PC-3 (cell line): ENCODE measurements at regions not wholly inside any gene's neighbourhood (a gene's known extent, or its start where the extent isn't known, plus 50 kb on each side); places are given as distances from the start of the nearest gene placed in this dataset.

ENCODE experiments used
- ATAC-seq: fragments of 200-7000 bp; cut with Tn5 transposase; 2 replicates; pipeline ENCODE4 v1.9.1; 2020; ENCODE audit warnings: mild to moderate bottlenecking, moderate library complexity
- BruUV-seq: library from RNA; stranded (reverse); fragments of 400-500 nt; replicated peaks from 2 replicates; lab custom pipeline; 2021; lab: Mats Ljungman, UMichigan
- CTCF ChIA-PET: fragments of 300-600 bp; sonication (Branson Sonifier 250); formaldehyde crosslinking; loops from one replicate; lab custom pipeline; 2022; ENCODE audit warnings: antibody characterized with exemption; lab: Charles Lee
- POLR2A ChIA-PET: fragments of 300-600 bp; sonication (Branson Sonifier 250); formaldehyde crosslinking; loops from one replicate; lab custom pipeline; 2022; ENCODE audit warnings: antibody characterized with exemption; ENCODE audit not compliant: unreplicated experiment; lab: Charles Lee
- DNase-seq: peaks from one replicate; pipeline ENCODE4 v3.0.0-alpha.2; 2015
- H2AFZ ChIP-seq: fragments of 300-600 bp; sonication (generic); 2 replicates; pipeline ENCODE4 v1.6.0; 2016; ENCODE audit warnings: antibody characterized with exemption, low read length
- H3F3A ChIP-seq: fragments of 300-600 bp; sonication (generic); one replicate; pipeline ENCODE4 v1.6.0; 2017; ENCODE audit warnings: antibody characterized with exemption, low read length, control low read depth, mild to moderate bottlenecking; ENCODE audit not compliant: unreplicated experiment
- H3K27ac ChIP-seq: fragments of 300-600 bp; sonication (generic); 2 replicates; pipeline ENCODE4 v1.5.1; 2016; ENCODE audit warnings: mild to moderate bottlenecking, low read length
- H3K27me3 ChIP-seq: fragments of 300-600 bp; sonication (generic); 2 replicates; pipeline ENCODE4 v1.6.1; 2016; ENCODE audit warnings: low read length, mixed read lengths
- H3K36me3 ChIP-seq: fragments of 300-600 bp; sonication (generic); 2 replicates; pipeline ENCODE4 v1.6.1; 2016; ENCODE audit warnings: low read depth, mixed run types, low read length, mixed read lengths
- H3K4me1 ChIP-seq: fragments of 300-600 bp; sonication (generic); 2 replicates; pipeline ENCODE4 v1.5.1; 2016; ENCODE audit warnings: low read length; ENCODE audit not compliant: insufficient read depth
- H3K4me2 ChIP-seq: fragments of 300-600 bp; sonication (generic); 2 replicates; pipeline ENCODE4 v1.6.0; 2016; ENCODE audit warnings: low read length
- H3K4me3 ChIP-seq: fragments of 300-600 bp; sonication (generic); 2 replicates; pipeline ENCODE4 v1.5.1; 2016; ENCODE audit warnings: mild to moderate bottlenecking, low read length, mixed read lengths
- H3K79me2 ChIP-seq: fragments of 300-600 bp; sonication (generic); 2 replicates; pipeline ENCODE4 v1.6.1; 2017; ENCODE audit warnings: low read length, mixed read lengths
- H3K9ac ChIP-seq: fragments of 300-600 bp; sonication (generic); 2 replicates; pipeline ENCODE4 v1.6.0; 2016; ENCODE audit warnings: mild to moderate bottlenecking, low read length
- H3K9me2 ChIP-seq: fragments of 300-600 bp; sonication (generic); replicated peaks from 2 replicates; pipeline ENCODE4 v1.6.1; 2016; ENCODE audit warnings: mixed run types, low read length, mixed read lengths
- H3K9me3 ChIP-seq: fragments of 300-600 bp; sonication (generic); 2 replicates; pipeline ENCODE4 v1.6.1; 2016; ENCODE audit warnings: low read length, mixed read lengths
- H4K20me1 ChIP-seq: fragments of 300-600 bp; sonication (generic); 2 replicates; pipeline ENCODE4 v1.6.1; 2016; ENCODE audit warnings: low read length, mixed read lengths
- EZH2 ChIP-seq: fragments of 300-600 bp; sonication (generic); IDR thresholded peaks from one replicate; pipeline ENCODE4 v1.6.1; 2017; ENCODE audit warnings: antibody characterized with exemption, mild to moderate bottlenecking, low read length; ENCODE audit not compliant: unreplicated experiment
- EZH2phosphoT487 ChIP-seq: fragments of 300-600 bp; sonication (generic); IDR thresholded peaks from 2 replicates; pipeline ENCODE4 v1.6.1; 2018; ENCODE audit warnings: mild to moderate bottlenecking, antibody characterized with exemption, low read length, borderline replicate concordance
- intact Hi-C: fragments of 100-400 bp; cut with micrococcal nuclease; formaldehyde crosslinking; loops from 2 replicates; pipeline ENCODE4 v1.9.0; 2023
- TF ChIP-seq, protein P1 (sequence below): fragments of 300-600 bp; sonication (generic); conservative IDR thresholded peaks from 2 replicates; pipeline ENCODE4 v1.5.1; 2017; ENCODE audit warnings: antibody characterized with exemption, low read depth, mild to moderate bottlenecking, low read length

DNA sequence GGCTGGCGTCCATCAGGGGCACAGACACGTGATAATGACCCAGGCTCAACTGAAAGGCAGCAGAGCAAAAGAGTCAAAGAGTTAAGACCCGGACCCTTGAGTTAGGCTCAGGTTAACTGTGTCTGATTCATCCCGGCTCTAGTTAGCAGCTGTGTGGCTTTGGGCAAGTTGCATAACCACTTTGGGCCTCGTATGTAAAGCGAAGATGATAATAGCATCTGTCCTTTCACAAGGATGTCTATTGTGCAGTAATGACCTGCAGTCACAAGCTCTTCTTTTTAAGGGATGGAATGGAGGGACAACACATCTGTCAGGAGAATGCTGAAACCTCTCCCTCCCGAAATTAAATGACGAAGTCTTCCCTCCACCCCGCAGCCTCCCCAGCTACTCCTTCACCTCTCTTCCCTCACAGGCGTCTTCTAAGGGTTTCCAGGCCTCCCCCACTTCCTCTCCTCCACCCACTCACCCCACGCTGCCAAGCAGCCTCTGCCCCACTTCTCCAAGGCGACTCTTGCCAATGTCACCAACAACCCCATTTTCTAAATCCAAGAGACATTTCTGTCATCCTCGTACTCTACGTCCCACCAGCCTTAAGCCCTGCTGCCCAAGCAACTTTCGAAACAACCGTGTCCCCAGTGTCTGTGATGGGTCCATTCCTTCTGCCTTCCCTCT lies 135.1 kb upstream of the ID2 start:
- CTCF ChIA-PET: no interaction called here
- no peak overlapping the region for H2AFZ ChIP-seq
- TF ChIP-seq, protein P1, sequence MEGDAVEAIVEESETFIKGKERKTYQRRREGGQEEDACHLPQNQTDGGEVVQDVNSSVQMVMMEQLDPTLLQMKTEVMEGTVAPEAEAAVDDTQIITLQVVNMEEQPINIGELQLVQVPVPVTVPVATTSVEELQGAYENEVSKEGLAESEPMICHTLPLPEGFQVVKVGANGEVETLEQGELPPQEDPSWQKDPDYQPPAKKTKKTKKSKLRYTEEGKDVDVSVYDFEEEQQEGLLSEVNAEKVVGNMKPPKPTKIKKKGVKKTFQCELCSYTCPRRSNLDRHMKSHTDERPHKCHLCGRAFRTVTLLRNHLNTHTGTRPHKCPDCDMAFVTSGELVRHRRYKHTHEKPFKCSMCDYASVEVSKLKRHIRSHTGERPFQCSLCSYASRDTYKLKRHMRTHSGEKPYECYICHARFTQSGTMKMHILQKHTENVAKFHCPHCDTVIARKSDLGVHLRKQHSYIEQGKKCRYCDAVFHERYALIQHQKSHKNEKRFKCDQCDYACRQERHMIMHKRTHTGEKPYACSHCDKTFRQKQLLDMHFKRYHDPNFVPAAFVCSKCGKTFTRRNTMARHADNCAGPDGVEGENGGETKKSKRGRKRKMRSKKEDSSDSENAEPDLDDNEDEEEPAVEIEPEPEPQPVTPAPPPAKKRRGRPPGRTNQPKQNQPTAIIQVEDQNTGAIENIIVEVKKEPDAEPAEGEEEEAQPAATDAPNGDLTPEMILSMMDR: no peak
- H3K9me3 ChIP-seq: no peaks in the 10 kb centered on the region
- POLR2A ChIA-PET: no interaction called here
- H3K79me2 ChIP-seq: no peaks in the 10 kb centered on the region
- no peaks in the 10 kb centered on the region for H3K36me3 ChIP-seq
- no peak overlapping the region for H3K27ac ChIP-seq
- ATAC-seq: no peak
- H4K20me1 ChIP-seq: no peaks in the 10 kb centered on the region
- no peak overlapping the region for H3K4me3 ChIP-seq
- H3K9me2 ChIP-seq: no peaks in the 10 kb centered on the region
- no peaks in the 10 kb centered on the region for H3K27me3 ChIP-seq
- intact Hi-C loops: no loop called here
- no peaks in the 10 kb centered on the region for H3F3A ChIP-seq
- H3K9ac ChIP-seq: no peak overlapping the region
- H3K4me1 ChIP-seq: peaks cover 13% of the 10 kb centered on the region
- DNase-seq: no peak
- H3K4me2 ChIP-seq: no peak overlapping the region
- no TSS peak for BruUV-seq

DNA sequence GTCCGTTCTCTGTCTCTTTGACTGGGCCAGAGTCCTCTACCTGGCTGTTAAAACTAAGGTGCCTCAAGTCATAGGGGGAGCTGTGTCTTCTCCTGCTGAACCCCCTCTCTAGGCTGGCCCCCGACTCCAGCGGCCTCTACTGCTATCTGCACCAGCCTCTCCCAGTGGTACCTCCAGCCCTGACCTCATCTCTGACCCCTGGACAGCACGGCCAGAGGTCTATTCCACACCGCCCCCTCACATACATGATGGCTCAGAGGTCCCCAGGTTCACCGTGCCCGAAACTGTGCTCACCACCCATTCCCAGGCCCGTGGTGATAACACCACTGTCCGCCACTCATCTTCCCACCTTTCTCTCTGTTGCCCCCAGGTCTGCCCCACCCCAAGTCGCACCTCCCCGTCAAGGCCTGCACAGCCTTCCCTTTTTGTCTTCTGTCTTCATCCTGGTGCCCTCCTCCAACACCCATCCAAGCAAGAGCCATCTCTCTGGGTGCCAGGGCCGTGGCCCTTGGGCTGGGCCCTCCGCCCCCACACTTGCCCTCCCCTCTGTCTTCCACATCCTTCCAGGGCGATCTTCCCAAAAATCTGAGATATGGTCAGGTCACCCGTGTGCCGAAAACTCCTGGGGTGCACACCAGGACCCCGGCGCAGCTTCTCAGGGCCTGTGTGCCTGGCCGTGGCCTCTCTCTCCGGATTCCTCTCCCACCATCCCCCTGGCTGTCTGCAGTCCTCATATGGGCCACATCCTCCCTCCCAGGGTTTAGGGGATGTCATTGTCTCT lies 134.4 kb upstream of the ID2 start:
- ChIA-PET POLR2A (no interaction called here), CTCF (no interaction called here)
- no TSS peak for BruUV-seq
- no peak overlapping the region for H3K9ac ChIP-seq
- H3K4me1 ChIP-seq: peaks cover 13% of the 10 kb centered on the region
- no peaks in the 10 kb centered on the region for H3K27me3 ChIP-seq
- H3K79me2 ChIP-seq: no peaks in the 10 kb centered on the region
- H3F3A ChIP-seq: no peaks in the 10 kb centered on the region
- no peak overlapping the region for H2AFZ ChIP-seq
- intact Hi-C loops: no loop called here
- H3K4me2 ChIP-seq: no peak overlapping the region
- H3K4me3 ChIP-seq: no peak overlapping the region
- TF ChIP-seq EZH2phosphoT487: no peak
- TF ChIP-seq EZH2: no peak
- TF ChIP-seq, protein P1: no peak
- no peaks in the 10 kb centered on the region for H3K9me2 ChIP-seq
- no peaks in the 10 kb centered on the region for H4K20me1 ChIP-seq
- H3K27ac ChIP-seq: no peak overlapping the region
- no peaks in the 10 kb centered on the region for H3K36me3 ChIP-seq
- DNase-seq (no peak), ATAC-seq (no peak)
- no peaks in the 10 kb centered on the region for H3K9me3 ChIP-seq

DNA sequence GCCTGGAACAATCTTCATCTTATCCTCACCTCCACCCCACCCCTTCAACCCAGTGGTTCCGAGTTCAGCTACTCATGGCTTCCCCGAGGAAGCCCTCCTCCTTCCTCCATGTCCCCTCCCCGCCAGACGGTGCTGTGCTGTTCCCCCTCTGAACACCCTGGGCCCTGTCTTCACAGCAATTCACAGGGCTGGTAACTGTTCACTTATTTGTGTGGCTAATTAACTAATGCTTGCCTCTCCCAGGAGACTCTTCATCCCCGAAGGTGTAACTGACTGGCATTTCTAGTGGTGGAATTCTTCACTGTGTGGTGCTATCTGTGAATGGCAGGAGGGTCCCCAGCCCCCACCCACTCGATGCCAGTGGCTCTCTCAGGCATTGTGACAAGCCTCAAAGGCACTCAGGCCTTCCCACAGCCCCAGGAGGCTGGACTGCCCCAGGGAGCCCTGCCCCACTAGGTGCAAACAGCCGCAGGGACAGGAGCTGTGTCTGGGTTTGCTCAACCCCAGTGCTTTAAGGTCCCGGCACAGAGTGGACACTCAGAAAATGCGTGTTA lies 133.7 kb upstream of the ID2 start:
- DNase-seq (no peak), ATAC-seq (no peak)
- Histone ChIP-seq H3K4me2 (no peak overlapping the region), H3K4me3 (no peak overlapping the region), H3F3A (no peaks in the 10 kb centered on the region), H3K79me2 (no peaks in the 10 kb centered on the region), H3K27ac (no peak overlapping the region), H3K27me3 (no peaks in the 10 kb centered on the region), H3K36me3 (no peaks in the 10 kb centered on the region), H4K20me1 (no peaks in the 10 kb centered on the region), H3K9ac (no peak overlapping the region), H2AFZ (no peak overlapping the region), H3K9me3 (no peaks in the 10 kb centered on the region), H3K4me1 (peaks cover 12% of the 10 kb centered on the region), H3K9me2 (no peaks in the 10 kb centered on the region)
- intact Hi-C loops: no loop called here
- ChIA-PET CTCF (no interaction called here), POLR2A (no interaction called here)
- TF ChIP-seq, protein P1: no peak
- TF ChIP-seq EZH2phosphoT487 (no peak), EZH2 (no peak)
- no TSS peak for BruUV-seq
